Astrocyte (in vitro differentiated cells and primary cell): ENCODE measurements at regions not wholly inside any gene's neighbourhood (a gene's known extent, or its start where the extent isn't known, plus 50 kb on each side); places are given as distances from the start of the nearest gene placed in this dataset.

ENCODE experiments used
- DNase-seq: peaks from one replicate; pipeline ENCODE4 v3.0.0-alpha.2; 2010; ENCODE audit warnings: low read depth
- FAIRE-seq: peaks from 2 replicates; lab custom pipeline; 2011; peaks lifted over from hg19 to GRCh38; lab: Jason Lieb, UNC
- H2AFZ ChIP-seq: 2 replicates; pipeline ENCODE4 v1.6.0; 2012; ENCODE audit warnings: low read depth, low read length, inconsistent platforms
- H3K27ac ChIP-seq: 2 replicates; pipeline ENCODE4 v1.5.1; 2011; ENCODE audit warnings: low read depth, low read length, inconsistent platforms
- H3K27me3 ChIP-seq: 2 replicates; pipeline ENCODE4 v1.6.0; 2011; ENCODE audit warnings: low read length, inconsistent platforms; ENCODE audit not compliant: insufficient read depth
- H3K36me3 ChIP-seq: 2 replicates; pipeline ENCODE4 v1.5.1; 2011; ENCODE audit warnings: low read length, inconsistent platforms; ENCODE audit not compliant: insufficient read depth
- H3K4me1 ChIP-seq: 2 replicates; pipeline ENCODE4 v1.5.1; 2011; ENCODE audit warnings: low read length, inconsistent platforms; ENCODE audit not compliant: insufficient read depth
- H3K4me2 ChIP-seq: 2 replicates; pipeline ENCODE4 v1.6.0; 2012; ENCODE audit warnings: low read length, inconsistent platforms
- H3K4me3 ChIP-seq: 2 replicates; pipeline ENCODE4 v1.5.1; 2011; ENCODE audit warnings: low read depth, mild to moderate bottlenecking, low read length, inconsistent platforms; ENCODE audit not compliant: insufficient read depth
- H3K79me2 ChIP-seq: 2 replicates; pipeline ENCODE4 v1.6.0; 2012; ENCODE audit warnings: mild to moderate bottlenecking, low read length, inconsistent platforms; ENCODE audit not compliant: insufficient read depth
- H3K9ac ChIP-seq: 2 replicates; pipeline ENCODE4 v1.6.0; 2012; ENCODE audit warnings: mild to moderate bottlenecking, low read length, inconsistent platforms
- H3K9me3 ChIP-seq: 2 replicates; pipeline ENCODE4 v1.5.1; 2012; ENCODE audit warnings: low read depth, mild to moderate bottlenecking, low read length, inconsistent platforms; ENCODE audit not compliant: insufficient read depth
- H4K20me1 ChIP-seq: 2 replicates; pipeline ENCODE4 v1.6.0; 2012; ENCODE audit warnings: low read length, inconsistent platforms; ENCODE audit not compliant: insufficient read depth
- H3K27ac Mint-ChIP-seq: one replicate; pipeline ENCODE4 v1.8.0; 2021; ENCODE audit warnings: mild to moderate bottlenecking, mixed read lengths; ENCODE audit not compliant: unreplicated experiment
- H3K27me3 Mint-ChIP-seq: one replicate; pipeline ENCODE4 v1.8.0; 2021; ENCODE audit warnings: low read depth, mixed read lengths; ENCODE audit not compliant: unreplicated experiment
- H3K36me3 Mint-ChIP-seq: one replicate; pipeline ENCODE4 v1.8.0; 2021; ENCODE audit warnings: low read depth, mixed read lengths; ENCODE audit not compliant: unreplicated experiment
- H3K4me1 Mint-ChIP-seq: one replicate; pipeline ENCODE4 v1.8.0; 2021; ENCODE audit warnings: low read depth, mixed read lengths; ENCODE audit not compliant: unreplicated experiment
- H3K4me3 Mint-ChIP-seq: one replicate; pipeline ENCODE4 v1.8.0; 2021; ENCODE audit warnings: mild to moderate bottlenecking, moderate library complexity, mixed read lengths; ENCODE audit not compliant: unreplicated experiment
- H3K9me3 Mint-ChIP-seq: one replicate; pipeline ENCODE4 v1.8.0; 2021; ENCODE audit warnings: mild to moderate bottlenecking, mixed read lengths; ENCODE audit not compliant: unreplicated experiment
- CTCF ChIP-seq: IDR thresholded peaks from 2 replicates; pipeline ENCODE4 v1.5.1; 2011; ENCODE audit warnings: low read depth, mild to moderate bottlenecking, inconsistent platforms, low read length, moderate library complexity; ENCODE audit not compliant: insufficient read depth
- EZH2 ChIP-seq: IDR thresholded peaks from 2 replicates; pipeline ENCODE4 v1.6.1; 2012; ENCODE audit warnings: mild to moderate bottlenecking, low read length, inconsistent platforms; ENCODE audit not compliant: insufficient read depth

GRCh38 chr15:66873856-66874255, 171.8 kb downstream of the SMAD6 start:
- H3K4me2 ChIP-seq: no peak overlapping the region
- H4K20me1 ChIP-seq: no peaks in the 10 kb centered on the region
- H3K4me3 ChIP-seq: no peak overlapping the region
- no peak overlapping the region for H3K4me3 Mint-ChIP-seq
- no peaks in the 10 kb centered on the region for H3K36me3 ChIP-seq
- FAIRE-seq: no peak
- no peaks in the 10 kb centered on the region for H3K36me3 Mint-ChIP-seq
- no peaks in the 10 kb centered on the region for H3K4me1 ChIP-seq
- H3K9me3 Mint-ChIP-seq: no peaks in the 10 kb centered on the region
- H3K9ac ChIP-seq: no peak overlapping the region
- no peak for TF ChIP-seq EZH2
- TF ChIP-seq CTCF: no peak
- no peaks in the 10 kb centered on the region for H3K27me3 ChIP-seq
- peaks cover 16% of the 10 kb centered on the region for H3K4me1 Mint-ChIP-seq
- no peak overlapping the region for H2AFZ ChIP-seq
- no peaks in the 10 kb centered on the region for H3K9me3 ChIP-seq
- H3K79me2 ChIP-seq: no peaks in the 10 kb centered on the region
- H3K27ac Mint-ChIP-seq: no peak overlapping the region
- H3K27ac ChIP-seq: no peak overlapping the region
- DNase-seq: no peak
- H3K27me3 Mint-ChIP-seq: no peaks in the 10 kb centered on the region

GRCh38 chr15:66875588-66876420, 173.8 kb downstream of the SMAD6 start:
- Histone ChIP-seq H3K79me2 (no peaks in the 10 kb centered on the region), H2AFZ (no peak overlapping the region), H3K36me3 (no peaks in the 10 kb centered on the region), H3K27me3 (no peaks in the 10 kb centered on the region), H3K27ac (no peak overlapping the region), H3K4me2 (no peak overlapping the region), H3K4me1 (no peaks in the 10 kb centered on the region), H3K4me3 (no peak overlapping the region), H3K9ac (no peak overlapping the region), H4K20me1 (no peaks in the 10 kb centered on the region), H3K9me3 (no peaks in the 10 kb centered on the region)
- Mint-ChIP-seq H3K27me3 (no peaks in the 10 kb centered on the region), H3K4me1 (peaks cover 11% of the 10 kb centered on the region), H3K4me3 (no peak overlapping the region), H3K27ac (no peak overlapping the region), H3K36me3 (no peaks in the 10 kb centered on the region), H3K9me3 (no peaks in the 10 kb centered on the region)
- no peak for FAIRE-seq
- no peak for DNase-seq
- TF ChIP-seq EZH2 (no peak), CTCF (no peak)

GRCh38 chr15:66876421-66876730, 174.3 kb downstream of the SMAD6 start:
- no peak overlapping the region for H3K27ac ChIP-seq
- DNase-seq: no peak
- no peak overlapping the region for H3K4me3 ChIP-seq
- TF ChIP-seq EZH2: no peak
- no peak for TF ChIP-seq CTCF
- H3K36me3 Mint-ChIP-seq: no peaks in the 10 kb centered on the region
- no peak overlapping the region for H3K4me3 Mint-ChIP-seq
- H3K4me1 Mint-ChIP-seq: peaks cover 15% of the 10 kb centered on the region
- no peaks in the 10 kb centered on the region for H3K9me3 ChIP-seq
- no peaks in the 10 kb centered on the region for H3K9me3 Mint-ChIP-seq
- no peaks in the 10 kb centered on the region for H3K27me3 Mint-ChIP-seq
- FAIRE-seq: no peak
- no peak overlapping the region for H3K4me2 ChIP-seq
- no peaks in the 10 kb centered on the region for H3K27me3 ChIP-seq
- no peaks in the 10 kb centered on the region for H4K20me1 ChIP-seq
- no peak overlapping the region for H2AFZ ChIP-seq
- H3K36me3 ChIP-seq: no peaks in the 10 kb centered on the region
- H3K4me1 ChIP-seq: no peaks in the 10 kb centered on the region
- no peak overlapping the region for H3K9ac ChIP-seq
- H3K79me2 ChIP-seq: no peaks in the 10 kb centered on the region
- no peak overlapping the region for H3K27ac Mint-ChIP-seq
